HepG2 (cell line): ENCODE measurements at regions not wholly inside any gene's neighbourhood (a gene's known extent, or its start where the extent isn't known, plus 50 kb on each side); places are given as distances from the start of the nearest gene placed in this dataset.
A peak's percentile ranks its signal among the peaks of the same experiment; 100 is the strongest.

Experiments
- ATRX ChIP-seq: sonication (generic); formaldehyde crosslinking; IDR thresholded peaks from 2 replicates; pipeline ENCODE4 v1.4.0; 2020; ENCODE audit warnings: missing genetic modification reagents, borderline replicate concordance
- E2F5 ChIP-seq: sonication (generic); formaldehyde crosslinking; conservative IDR thresholded peaks from 2 replicates; pipeline ENCODE4 v1.4.0; 2020; ENCODE audit warnings: missing genetic modification reagents
- KIAA2018 ChIP-seq: sonication (generic); formaldehyde crosslinking; IDR thresholded peaks from 2 replicates; pipeline ENCODE4 v1.5.0; 2020; ENCODE audit warnings: mild to moderate bottlenecking, missing genetic modification reagents, borderline replicate concordance
- KLF13 ChIP-seq: sonication (generic); formaldehyde crosslinking; IDR thresholded peaks from 2 replicates; pipeline ENCODE4 v1.4.0; 2020; ENCODE audit warnings: mild to moderate bottlenecking, missing genetic modification reagents
- MTERF4 ChIP-seq: sonication (generic); formaldehyde crosslinking; IDR thresholded peaks from 2 replicates; pipeline ENCODE4 v1.8.0; 2023; ENCODE audit warnings: mild to moderate bottlenecking, missing genetic modification reagents
- NCOA2 ChIP-seq: sonication (generic); formaldehyde crosslinking; IDR thresholded peaks from 2 replicates; pipeline ENCODE4 v1.8.0; 2022; ENCODE audit warnings: inconsistent platforms
- RAD51 ChIP-seq: fragments of 450-650 bp; IDR thresholded peaks from 2 replicates; pipeline ENCODE4 v1.6.1; 2016; ENCODE audit warnings: borderline replicate concordance
- SATB2 ChIP-seq: sonication (generic); formaldehyde crosslinking; IDR thresholded peaks from 2 replicates; pipeline ENCODE4 v1.5.0; 2020; ENCODE audit warnings: missing genetic modification reagents
- TEF ChIP-seq: sonication (generic); formaldehyde crosslinking; IDR thresholded peaks from 2 replicates; pipeline ENCODE4 v1.5.0; 2020; ENCODE audit warnings: missing genetic modification reagents
- TSC22D2 ChIP-seq: sonication (generic); formaldehyde crosslinking; IDR thresholded peaks from 2 replicates; pipeline ENCODE4 v1.5.1; 2020; ENCODE audit warnings: missing genetic modification reagents, mild to moderate bottlenecking, borderline replicate concordance
- ZBTB10 ChIP-seq: sonication (generic); formaldehyde crosslinking; IDR thresholded peaks from 2 replicates; pipeline ENCODE4 v1.4.0; 2020; ENCODE audit warnings: missing genetic modification reagents, borderline replicate concordance
- ZMYM2 ChIP-seq: sonication (generic); formaldehyde crosslinking; IDR thresholded peaks from 2 replicates; pipeline ENCODE4 v1.8.0; 2022; ENCODE audit warnings: mild to moderate bottlenecking, missing genetic modification reagents
- ZNF414 ChIP-seq: sonication (generic); formaldehyde crosslinking; IDR thresholded peaks from 2 replicates; pipeline ENCODE4 v1.5.0; 2020; ENCODE audit warnings: missing genetic modification reagents
- ZNF496 ChIP-seq: sonication (generic); formaldehyde crosslinking; IDR thresholded peaks from 2 replicates; pipeline ENCODE4 v1.8.1; 2023; ENCODE audit warnings: mild to moderate bottlenecking, moderate library complexity, missing genetic modification reagents; ENCODE audit not compliant: insufficient replicate concordance
- ZNF562 ChIP-seq: sonication (generic); formaldehyde crosslinking; IDR thresholded peaks from 2 replicates; pipeline ENCODE4 v1.8.0; 2022; ENCODE audit warnings: missing genetic modification reagents, borderline replicate concordance

- no peak for TF ChIP-seq KIAA2018 (CRISPR knock-in tag)
- TF ChIP-seq MTERF4 (CRISPR knock-in tag): no peak
- TF ChIP-seq ZNF414: no peak
- peak; percentile 85 for TF ChIP-seq NCOA2 (CRISPR knock-in tag)
- no peak for TF ChIP-seq TEF (CRISPR knock-in tag)
- TF ChIP-seq ZNF562 (CRISPR knock-in tag): no peak
- no peak for TF ChIP-seq TSC22D2
- TF ChIP-seq SATB2: no peak
- peak; percentile 17; the same call in 1 of the 2 replicates for TF ChIP-seq ZBTB10 (CRISPR knock-in tag)
- TF ChIP-seq KLF13: no peak
- no peak for TF ChIP-seq ATRX
- TF ChIP-seq RAD51: no peak
- TF ChIP-seq E2F5 (CRISPR knock-in tag): no peak
- TF ChIP-seq ZNF496 (CRISPR knock-in tag): no peak
- no peak for TF ChIP-seq ZMYM2 (CRISPR knock-in tag)
These were observed 167.1 kb downstream of the FGF9 start (continued) for GRCh38 chr13:21837841-21838551.
